Choroid plexus epithelial cell (primary cell): ENCODE measurements at regions not wholly inside any gene's neighbourhood (a gene's known extent, or its start where the extent isn't known, plus 50 kb on each side); places are given as distances from the start of the nearest gene placed in this dataset.

ENCODE experiments used
- DNase-seq: peaks from one replicate; pipeline ENCODE4 v3.0.0-alpha.2; 2010; ENCODE audit warnings: low read depth
- H3K4me3 ChIP-seq: 2 replicates; pipeline ENCODE4 v1.5.1; 2011; ENCODE audit warnings: low read depth, mild to moderate bottlenecking, control low read depth, low read length, moderate library complexity
- CTCF ChIP-seq: conservative IDR thresholded peaks from 2 replicates; pipeline ENCODE4 v1.5.1; 2011; ENCODE audit warnings: low read depth, mild to moderate bottlenecking, control low read depth, inconsistent platforms, low read length, moderate library complexity

- no peak overlapping the region for H3K4me3 ChIP-seq
- TF ChIP-seq CTCF = no peak
- no peak for DNase-seq
These were observed 458.8 kb downstream of the SPATA31D1 start for GRCh38 chr9:82447343-82447742.

GRCh38 chr9:82449986-82450385 is 461.4 kb downstream of the SPATA31D1 start:
- no peak for DNase-seq
- no peak overlapping the region for H3K4me3 ChIP-seq
- TF ChIP-seq CTCF = no peak

- TF ChIP-seq CTCF = no peak
- H3K4me3 ChIP-seq = no peak overlapping the region
- DNase-seq = no peak
These were observed 466.1 kb downstream of the SPATA31D1 start for GRCh38 chr9:82454509-82455190.

- TF ChIP-seq CTCF = no peak
- H3K4me3 ChIP-seq = no peak overlapping the region
- peak; percentile 47 for DNase-seq
These were observed 468.1 kb downstream of the SPATA31D1 start for GRCh38 chr9:82456642-82457041.

GRCh38 chr9:82457298-82457697 is 468.7 kb downstream of the SPATA31D1 start:
- no peak for DNase-seq
- H3K4me3 ChIP-seq = no peak overlapping the region
- TF ChIP-seq CTCF = no peak

GRCh38 chr9:82457891-82458290 is 469.3 kb downstream of the SPATA31D1 start:
- no peak for TF ChIP-seq CTCF

GRCh38 chr9:82458296-82458695 is 469.7 kb downstream of the SPATA31D1 start:
- no peak for DNase-seq
- no peak overlapping the region for H3K4me3 ChIP-seq
- no peak for TF ChIP-seq CTCF

More at GRCh38 chr9:82457891-82458290, 469.3 kb downstream of the SPATA31D1 start:
- no peak for DNase-seq
- H3K4me3 ChIP-seq = no peak overlapping the region
